ENCODE measurements at regions not wholly inside any gene's neighbourhood (a gene's known extent, or its start where the extent isn't known, plus 50 kb on each side); places are given as distances from the start of the nearest gene placed in this dataset.

DNA sequence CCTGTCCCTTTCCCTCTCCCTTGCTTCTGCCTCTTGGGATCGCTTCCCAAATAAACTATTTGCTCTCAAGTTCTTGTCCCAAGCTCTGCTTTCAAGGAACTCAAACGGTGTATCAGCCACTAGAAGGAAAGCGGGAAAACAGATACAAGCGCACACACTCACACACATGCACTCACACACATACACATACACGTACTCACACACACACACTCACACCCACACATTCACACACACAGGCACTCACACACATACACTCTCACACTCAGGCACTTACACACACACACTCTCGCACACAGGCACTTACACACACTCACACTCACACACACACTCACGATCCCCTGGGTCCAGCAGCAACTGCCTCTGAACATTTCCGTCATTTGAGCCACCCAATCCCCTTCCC, 121.9 kb downstream of the RAB11FIP2 start:
- no peak for DNase-seq
- TF ChIP-seq, protein P1, sequence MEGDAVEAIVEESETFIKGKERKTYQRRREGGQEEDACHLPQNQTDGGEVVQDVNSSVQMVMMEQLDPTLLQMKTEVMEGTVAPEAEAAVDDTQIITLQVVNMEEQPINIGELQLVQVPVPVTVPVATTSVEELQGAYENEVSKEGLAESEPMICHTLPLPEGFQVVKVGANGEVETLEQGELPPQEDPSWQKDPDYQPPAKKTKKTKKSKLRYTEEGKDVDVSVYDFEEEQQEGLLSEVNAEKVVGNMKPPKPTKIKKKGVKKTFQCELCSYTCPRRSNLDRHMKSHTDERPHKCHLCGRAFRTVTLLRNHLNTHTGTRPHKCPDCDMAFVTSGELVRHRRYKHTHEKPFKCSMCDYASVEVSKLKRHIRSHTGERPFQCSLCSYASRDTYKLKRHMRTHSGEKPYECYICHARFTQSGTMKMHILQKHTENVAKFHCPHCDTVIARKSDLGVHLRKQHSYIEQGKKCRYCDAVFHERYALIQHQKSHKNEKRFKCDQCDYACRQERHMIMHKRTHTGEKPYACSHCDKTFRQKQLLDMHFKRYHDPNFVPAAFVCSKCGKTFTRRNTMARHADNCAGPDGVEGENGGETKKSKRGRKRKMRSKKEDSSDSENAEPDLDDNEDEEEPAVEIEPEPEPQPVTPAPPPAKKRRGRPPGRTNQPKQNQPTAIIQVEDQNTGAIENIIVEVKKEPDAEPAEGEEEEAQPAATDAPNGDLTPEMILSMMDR (IDR thresholded peaks at IDR 0.05): no peak
- no peak for TF ChIP-seq POLR2A (IDR thresholded peaks at IDR 0.05)
- WGBS, 2 donors: 83 to 89% methylated on average over 8 of the region's 8 CpGs
- H3K9me3 ChIP-seq: no peaks in the 10 kb centered on the region
- H3K4me1 ChIP-seq: no peaks in the 10 kb centered on the region
- no peak overlapping the region for H3K27ac ChIP-seq
- H3K4me3 ChIP-seq: no peak overlapping the region
- no peaks in the 10 kb centered on the region for H3K36me3 ChIP-seq
- H3K27me3 ChIP-seq: no peaks in the 10 kb centered on the region
- intact Hi-C loops (cut with DNase I): no loop called here

DNA sequence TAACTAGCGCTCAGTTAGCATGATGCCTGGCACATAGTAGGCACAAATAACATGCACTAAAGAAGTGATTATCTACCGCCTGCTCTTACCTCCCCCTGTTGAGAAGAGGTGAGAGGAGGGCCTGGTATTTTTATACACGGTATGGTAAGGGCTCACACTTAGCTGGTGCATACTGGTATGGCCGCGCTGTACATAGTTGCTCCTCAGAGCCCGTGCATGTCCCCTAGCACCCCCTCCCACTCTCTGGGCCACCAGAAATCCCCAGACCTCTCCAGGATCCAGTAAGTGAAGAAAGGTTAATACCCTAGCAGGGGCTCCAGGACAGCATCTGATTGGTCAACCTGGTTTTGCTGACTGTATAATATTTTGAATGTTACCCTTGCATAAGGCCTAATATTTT, 121.4 kb downstream of the RAB11FIP2 start:
- DNase-seq: no peak
- no peak overlapping the region for H3K4me3 ChIP-seq
- no peaks in the 10 kb centered on the region for H3K27me3 ChIP-seq
- no peak overlapping the region for H3K27ac ChIP-seq
- no peaks in the 10 kb centered on the region for H3K36me3 ChIP-seq
- intact Hi-C loops (cut with DNase I): no loop called here
- 89 to 95% methylated on average over 6 of the region's 6 CpGs for WGBS, 2 donors
- H3K4me1 ChIP-seq: no peaks in the 10 kb centered on the region
- TF ChIP-seq, protein P1 (IDR thresholded peaks at IDR 0.05): no peak
- no peak for TF ChIP-seq POLR2A (IDR thresholded peaks at IDR 0.05)
- H3K9me3 ChIP-seq: no peaks in the 10 kb centered on the region

DNA sequence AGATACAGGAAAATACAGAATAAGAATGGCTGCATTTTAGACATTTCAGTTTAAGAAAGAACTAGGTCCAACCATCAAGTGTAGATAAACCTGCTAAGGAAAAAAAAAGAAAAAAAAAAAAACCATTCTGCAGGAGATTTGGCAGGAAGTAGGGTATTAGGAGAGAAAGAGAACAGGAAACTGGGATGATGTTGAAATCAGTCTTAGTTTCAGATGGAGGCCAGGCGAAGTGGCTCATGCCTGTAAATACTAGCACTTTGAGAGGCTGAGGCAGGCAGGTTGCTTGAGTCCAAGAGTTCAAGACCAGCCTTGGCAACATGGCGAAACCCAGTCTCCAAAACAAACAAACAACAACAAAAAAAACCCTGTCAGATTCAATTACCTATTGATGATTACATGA, 120.2 kb downstream of the RAB11FIP2 start:
- intact Hi-C loops (cut with DNase I): no loop called here
- Histone ChIP-seq H3K4me1 (no peaks in the 10 kb centered on the region), H3K27me3 (no peaks in the 10 kb centered on the region), H3K36me3 (no peaks in the 10 kb centered on the region), H3K27ac (no peak overlapping the region), H3K9me3 (no peaks in the 10 kb centered on the region), H3K4me3 (no peak overlapping the region)
- no peak for DNase-seq
- TF ChIP-seq, protein P1 (IDR thresholded peaks at IDR 0.05): no peak
- TF ChIP-seq POLR2A (IDR thresholded peaks at IDR 0.05): no peak
- WGBS, 2 donors: 50 to 58% methylated on average over 2 of the region's 2 CpGs

DNA sequence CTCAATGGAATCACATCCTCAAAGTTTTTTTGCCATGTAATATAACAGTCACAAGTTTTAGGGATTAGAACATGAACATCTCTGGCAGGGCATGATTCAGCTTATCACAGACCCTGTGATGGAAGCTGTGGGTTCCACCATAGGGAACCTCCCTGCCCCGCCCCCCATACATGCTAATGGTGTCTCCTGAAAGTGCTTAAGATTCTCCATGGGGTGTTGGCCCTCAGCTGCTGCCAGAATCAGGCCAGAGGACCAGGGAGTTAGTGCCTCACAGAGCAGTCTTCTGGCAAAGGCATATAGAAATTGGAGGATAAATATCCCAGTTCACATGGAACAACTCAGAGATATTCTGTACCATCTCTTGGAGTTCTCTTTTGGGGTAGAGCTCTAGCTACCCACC, 119.4 kb downstream of the RAB11FIP2 start:
- H3K36me3 ChIP-seq: no peaks in the 10 kb centered on the region
- no peak overlapping the region for H3K27ac ChIP-seq
- no peaks in the 10 kb centered on the region for H3K4me1 ChIP-seq
- no peak for DNase-seq
- H3K9me3 ChIP-seq: no peaks in the 10 kb centered on the region
- no peaks in the 10 kb centered on the region for H3K27me3 ChIP-seq
- no peak overlapping the region for H3K4me3 ChIP-seq
- 0 to 25% methylated on average over 1 of the region's 1 CpG for WGBS, 2 donors
- TF ChIP-seq POLR2A (IDR thresholded peaks at IDR 0.05): no peak
- TF ChIP-seq, protein P1 (IDR thresholded peaks at IDR 0.05): no peak
- intact Hi-C loops (cut with DNase I): no loop called here

DNA sequence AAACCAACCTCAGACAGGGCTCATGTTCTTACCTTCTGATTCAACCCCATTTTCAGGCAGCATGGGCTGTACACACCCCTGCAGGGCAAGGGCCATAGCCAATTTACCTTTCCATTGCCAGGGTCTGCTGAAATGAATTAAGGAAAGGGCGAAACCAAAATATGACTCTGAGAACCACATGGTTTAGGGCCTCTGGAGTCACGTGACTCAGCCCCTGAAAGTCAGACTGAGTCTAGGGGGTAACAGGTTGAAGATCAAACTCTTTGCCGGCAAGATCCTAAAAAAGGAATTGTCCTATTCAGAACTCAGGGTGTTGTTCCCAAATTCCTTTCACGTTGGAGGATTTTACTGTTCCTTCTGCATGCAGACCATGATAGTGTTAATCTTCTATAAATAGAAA, 118.9 kb downstream of the RAB11FIP2 start:
- Histone ChIP-seq H3K27me3 (no peaks in the 10 kb centered on the region), H3K9me3 (no peaks in the 10 kb centered on the region), H3K4me3 (no peak overlapping the region), H3K27ac (no peak overlapping the region), H3K36me3 (no peaks in the 10 kb centered on the region), H3K4me1 (no peaks in the 10 kb centered on the region)
- WGBS, 2 donors: 40 to 60% methylated on average over 4 of the region's 4 CpGs
- DNase-seq: no peak
- intact Hi-C loops (cut with DNase I): no loop called here
- TF ChIP-seq POLR2A (IDR thresholded peaks at IDR 0.05): no peak
- TF ChIP-seq, protein P1 (IDR thresholded peaks at IDR 0.05): no peak

Data from esophagus squamous epithelium (tissue), 5 donors.